Vagina (tissue), 2 donors: ENCODE measurements at regions not wholly inside any gene's neighbourhood (a gene's known extent, or its start where the extent isn't known, plus 50 kb on each side); places are given as distances from the start of the nearest gene placed in this dataset.

ENCODE experiments used
- DNase-seq, 2 donors: peaks; one replicate each; pipeline ENCODE4 v3.0.0-alpha.2; 2017; ENCODE audit errors: extremely low spot score in 2 of 2
- H3K27ac ChIP-seq: fragments of 200-600 bp; sonication (generic); one replicate; pipeline ENCODE4 v1.5.1; 2019
- H3K27me3 ChIP-seq: fragments of 200-600 bp; sonication (generic); one replicate; pipeline ENCODE4 v1.5.1; 2019
- H3K36me3 ChIP-seq, 2 donors: fragments of 200-600 bp; sonication (generic); one replicate each; pipeline ENCODE4 v1.5.1; 2017 to 2019
- H3K4me1 ChIP-seq: fragments of 200-600 bp; sonication (generic); one replicate; pipeline ENCODE4 v1.5.1; 2019
- H3K4me3 ChIP-seq, 2 donors: fragments of 200-600 bp; sonication (generic); 1 replicate in 1 of 2; 2 replicates in 1 of 2; pipeline ENCODE4 v1.5.1; 2016 to 2019
- H3K9me3 ChIP-seq: fragments of 200-600 bp; sonication (generic); one replicate; pipeline ENCODE4 v1.5.1; 2019
- POLR2A ChIP-seq, 2 donors: fragments of 450-650 bp; IDR thresholded peaks; one replicate each; pipeline ENCODE4 v1.6.1; 2017; ENCODE audit warnings: antibody characterized with exemption in 2 of 2, mild to moderate bottlenecking in 2 of 2, moderate library complexity in 2 of 2
- POLR2AphosphoS5 ChIP-seq, 2 donors: sonication (generic); formaldehyde crosslinking; IDR thresholded peaks; one replicate each; pipeline ENCODE4 v1.9.0; 2017; ENCODE audit warnings: antibody characterized with exemption in 2 of 2, mild to moderate bottlenecking in 2 of 2, low read depth in 1 of 2; ENCODE audit not compliant: insufficient read depth in 1 of 2
- intact Hi-C: fragments of 100-400 bp; cut with DNase I; formaldehyde crosslinking; loops from one replicate; pipeline ENCODE4 v1.15.1; 2023
- TF ChIP-seq, protein P1 (sequence below), 3 experiments: fragments of 450-650 bp in 2 of 3; fragments of 200-600 bp in 1 of 3; sonication (generic) in 1 of 3; IDR thresholded peaks; one replicate each; pipeline ENCODE4 v1.5.1; 2017 to 2019; ENCODE audit warnings: antibody characterized with exemption in 3 of 3, mild to moderate bottlenecking in 2 of 3, moderate library complexity in 2 of 3

DNA sequence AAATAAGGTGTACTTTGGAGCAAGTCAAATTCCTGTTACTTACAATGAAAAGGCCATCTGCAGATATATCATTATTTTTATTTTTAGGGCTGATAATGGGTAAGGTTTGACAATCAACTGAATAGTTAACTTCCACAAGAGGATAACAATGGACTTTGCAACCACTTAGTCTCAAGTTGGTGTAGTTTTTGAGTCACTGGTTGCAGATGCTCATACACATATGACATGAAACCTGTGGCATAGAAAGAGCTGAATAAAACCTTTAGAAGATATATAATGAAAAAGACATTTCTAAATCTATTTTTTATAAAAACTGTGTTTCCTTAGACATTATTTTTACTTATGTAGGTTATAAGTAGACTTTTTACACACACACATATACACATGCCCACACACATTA, 2110.9 kb downstream of the PCDH7 start:
- Histone ChIP-seq H3K36me3 (no peaks in the 10 kb centered on the region), H3K4me1 (no peaks in the 10 kb centered on the region), H3K4me3 (no peak overlapping the region), H3K27ac (no peak overlapping the region), H3K27me3 (no peaks in the 10 kb centered on the region), H3K9me3 (no peaks in the 10 kb centered on the region)
- no peak for DNase-seq
- intact Hi-C loops: no loop called here
- TF ChIP-seq, protein P1, sequence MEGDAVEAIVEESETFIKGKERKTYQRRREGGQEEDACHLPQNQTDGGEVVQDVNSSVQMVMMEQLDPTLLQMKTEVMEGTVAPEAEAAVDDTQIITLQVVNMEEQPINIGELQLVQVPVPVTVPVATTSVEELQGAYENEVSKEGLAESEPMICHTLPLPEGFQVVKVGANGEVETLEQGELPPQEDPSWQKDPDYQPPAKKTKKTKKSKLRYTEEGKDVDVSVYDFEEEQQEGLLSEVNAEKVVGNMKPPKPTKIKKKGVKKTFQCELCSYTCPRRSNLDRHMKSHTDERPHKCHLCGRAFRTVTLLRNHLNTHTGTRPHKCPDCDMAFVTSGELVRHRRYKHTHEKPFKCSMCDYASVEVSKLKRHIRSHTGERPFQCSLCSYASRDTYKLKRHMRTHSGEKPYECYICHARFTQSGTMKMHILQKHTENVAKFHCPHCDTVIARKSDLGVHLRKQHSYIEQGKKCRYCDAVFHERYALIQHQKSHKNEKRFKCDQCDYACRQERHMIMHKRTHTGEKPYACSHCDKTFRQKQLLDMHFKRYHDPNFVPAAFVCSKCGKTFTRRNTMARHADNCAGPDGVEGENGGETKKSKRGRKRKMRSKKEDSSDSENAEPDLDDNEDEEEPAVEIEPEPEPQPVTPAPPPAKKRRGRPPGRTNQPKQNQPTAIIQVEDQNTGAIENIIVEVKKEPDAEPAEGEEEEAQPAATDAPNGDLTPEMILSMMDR (IDR thresholded peaks at IDR 0.05): no peak
- TF ChIP-seq POLR2A (IDR thresholded peaks at IDR 0.05): no peak
- no peak for TF ChIP-seq POLR2AphosphoS5 (IDR thresholded peaks at IDR 0.05; ENCODE audit: insufficient read depth in 1 of 2, low read depth in 1 of 2)

DNA sequence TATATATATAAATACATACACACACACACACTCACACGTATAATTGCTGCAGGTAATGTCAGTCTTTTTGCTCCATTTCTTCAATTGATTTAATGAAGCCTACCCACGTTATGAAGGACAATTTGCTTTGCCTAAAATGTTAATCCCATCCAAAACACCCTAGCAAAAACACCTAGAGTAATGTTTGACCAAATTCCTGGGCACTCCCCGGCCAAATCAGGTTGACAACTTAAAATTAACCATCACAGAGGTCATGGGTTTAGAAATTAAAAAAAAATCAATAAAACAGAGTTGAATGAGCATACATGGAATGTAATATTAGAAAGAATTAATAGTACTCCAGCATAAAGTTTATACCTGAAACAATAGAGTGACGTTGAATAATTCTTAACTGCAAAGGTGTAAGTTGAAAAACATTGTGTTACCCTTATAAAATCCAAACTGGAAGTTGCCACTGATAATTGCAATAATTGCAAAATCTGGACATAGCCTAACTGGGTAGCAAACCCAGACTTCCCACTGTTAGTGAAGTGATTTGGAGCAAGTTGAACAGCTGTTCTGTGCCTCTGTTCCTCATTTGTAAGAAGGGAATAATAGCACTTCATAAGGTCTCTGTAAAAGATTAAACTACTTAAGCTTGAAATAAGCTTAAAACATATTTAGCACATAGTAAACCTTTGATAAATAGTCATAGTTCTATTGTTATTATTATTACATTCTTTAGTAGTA, 2120.5 kb downstream of the PCDH7 start:
- no peaks in the 10 kb centered on the region for H3K4me1 ChIP-seq
- TF ChIP-seq POLR2AphosphoS5 (IDR thresholded peaks at IDR 0.05; ENCODE audit: insufficient read depth in 1 of 2, low read depth in 1 of 2): no peak
- no peak for TF ChIP-seq POLR2A (IDR thresholded peaks at IDR 0.05)
- H3K9me3 ChIP-seq: no peaks in the 10 kb centered on the region
- DNase-seq: no peak
- no peak overlapping the region for H3K27ac ChIP-seq
- no peaks in the 10 kb centered on the region for H3K36me3 ChIP-seq
- intact Hi-C loops: no loop called here
- H3K27me3 ChIP-seq: no peaks in the 10 kb centered on the region
- no peak overlapping the region for H3K4me3 ChIP-seq

DNA sequence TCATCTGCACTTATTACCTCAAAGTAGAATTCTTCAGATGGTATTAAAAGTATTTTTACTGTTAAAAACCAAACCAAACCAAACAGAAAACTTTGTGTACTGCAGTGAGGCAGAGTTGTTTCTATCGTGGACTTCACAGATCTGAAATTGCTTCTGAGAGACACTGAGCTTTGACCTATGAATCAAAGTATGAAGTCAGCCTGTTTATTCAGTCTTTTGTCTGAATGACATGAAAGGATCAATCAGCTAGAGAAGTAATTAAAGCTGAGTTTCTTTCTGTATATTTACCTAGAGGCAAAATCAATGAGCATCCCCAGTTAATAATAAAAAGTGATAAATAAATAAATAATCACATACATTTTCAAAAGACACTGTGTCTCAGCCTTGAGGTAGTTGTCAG, 2121.0 kb downstream of the PCDH7 start:
- TF ChIP-seq POLR2AphosphoS5 (IDR thresholded peaks at IDR 0.05; ENCODE audit: insufficient read depth in 1 of 2, low read depth in 1 of 2): no peak
- TF ChIP-seq, protein P1 (IDR thresholded peaks at IDR 0.05): no peak
- TF ChIP-seq POLR2A (IDR thresholded peaks at IDR 0.05): no peak
- no peaks in the 10 kb centered on the region for H3K9me3 ChIP-seq
- H3K4me1 ChIP-seq: no peaks in the 10 kb centered on the region
- DNase-seq: no peak
- intact Hi-C loops: no loop called here
- no peak overlapping the region for H3K27ac ChIP-seq
- H3K4me3 ChIP-seq: no peak overlapping the region
- H3K27me3 ChIP-seq: no peaks in the 10 kb centered on the region
- no peaks in the 10 kb centered on the region for H3K36me3 ChIP-seq

DNA sequence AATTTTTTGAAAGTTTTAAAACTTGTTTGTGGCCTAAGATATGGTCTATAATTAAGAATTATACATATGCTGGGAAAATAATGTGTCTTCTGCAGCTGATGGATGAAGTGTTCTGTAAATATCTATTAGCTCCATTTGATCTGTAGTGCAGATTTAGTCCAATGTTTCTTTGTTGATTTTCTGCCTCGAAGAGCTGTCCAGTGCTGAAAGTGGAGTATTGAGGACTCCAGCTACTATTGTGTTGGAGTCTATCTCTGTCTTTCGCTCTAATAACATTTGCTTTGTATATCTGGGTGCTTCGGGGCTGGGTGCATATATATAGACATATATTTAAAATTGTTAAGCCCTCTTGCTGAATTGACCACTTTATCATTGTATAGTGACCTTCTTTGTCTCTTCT, 2127.3 kb downstream of the PCDH7 start:
- H3K36me3 ChIP-seq: no peaks in the 10 kb centered on the region
- H3K27me3 ChIP-seq: no peaks in the 10 kb centered on the region
- no peaks in the 10 kb centered on the region for H3K4me1 ChIP-seq
- no peaks in the 10 kb centered on the region for H3K9me3 ChIP-seq
- no peak overlapping the region for H3K27ac ChIP-seq
- no peak for DNase-seq
- intact Hi-C loops: no loop called here
- H3K4me3 ChIP-seq: no peak overlapping the region
- TF ChIP-seq POLR2A (IDR thresholded peaks at IDR 0.05): no peak
- no peak for TF ChIP-seq POLR2AphosphoS5 (IDR thresholded peaks at IDR 0.05; ENCODE audit: insufficient read depth in 1 of 2, low read depth in 1 of 2)
- TF ChIP-seq, protein P1 (IDR thresholded peaks at IDR 0.05): no peak

DNA sequence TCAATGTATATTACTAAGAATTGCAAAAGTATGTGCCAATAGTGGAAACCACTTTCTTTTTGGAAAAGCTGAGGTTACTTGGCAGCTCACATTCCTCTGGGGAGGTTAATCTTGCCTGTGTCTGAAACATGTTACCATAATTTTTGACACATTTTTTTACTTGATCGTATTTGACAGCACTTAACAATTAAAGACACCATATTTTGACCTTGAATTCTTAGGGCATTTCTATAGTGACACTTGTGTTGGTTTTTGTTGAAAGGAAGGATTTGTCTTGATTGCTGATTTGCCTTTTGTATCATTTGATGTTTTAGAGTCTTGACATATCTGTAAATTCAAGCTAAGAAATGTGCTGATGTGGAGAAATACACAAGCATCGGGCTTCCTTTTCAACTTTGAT, 2135.5 kb downstream of the PCDH7 start:
- no peak overlapping the region for H3K27ac ChIP-seq
- DNase-seq: no peak
- TF ChIP-seq POLR2AphosphoS5 (IDR thresholded peaks at IDR 0.05; ENCODE audit: insufficient read depth in 1 of 2, low read depth in 1 of 2) (no peak), POLR2A (IDR thresholded peaks at IDR 0.05) (no peak)
- TF ChIP-seq, protein P1 (IDR thresholded peaks at IDR 0.05): no peak
- H3K4me1 ChIP-seq: no peaks in the 10 kb centered on the region
- H3K9me3 ChIP-seq: no peaks in the 10 kb centered on the region
- no peak overlapping the region for H3K4me3 ChIP-seq
- no peaks in the 10 kb centered on the region for H3K36me3 ChIP-seq
- H3K27me3 ChIP-seq: no peaks in the 10 kb centered on the region
- intact Hi-C loops: no loop called here
